H9 (cell line): ENCODE measurements at regions not wholly inside any gene's neighbourhood (a gene's known extent, or its start where the extent isn't known, plus 50 kb on each side); places are given as distances from the start of the nearest gene placed in this dataset.
A peak's percentile ranks its signal among the peaks of the same experiment; 100 is the strongest.

Experiments
- DNase-seq: peaks from one replicate; pipeline ENCODE4 v3.0.0-alpha.2; 2017
- H2AFZ ChIP-seq: one replicate; pipeline ENCODE4 v1.6.1; 2013; ENCODE audit warnings: mild to moderate bottlenecking, low read length, control low read depth, moderate library complexity
- H2AK5ac ChIP-seq: 2 replicates; pipeline ENCODE4 v1.6.1; 2013; ENCODE audit warnings: low read length, control low read depth, mixed read lengths; ENCODE audit not compliant: insufficient read length
- H2BK120ac ChIP-seq: one replicate; pipeline ENCODE4 v1.6.1; 2013; ENCODE audit warnings: low read depth, mild to moderate bottlenecking, low read length, control low read depth, inconsistent platforms; ENCODE audit not compliant: poor library complexity, severe bottlenecking
- H2BK12ac ChIP-seq: 2 replicates; pipeline ENCODE4 v1.6.1; 2013; ENCODE audit warnings: low read length, control low read depth, mixed read lengths, low read depth; ENCODE audit not compliant: insufficient read length
- H2BK15ac ChIP-seq: 2 replicates; pipeline ENCODE4 v1.6.1; 2013; ENCODE audit warnings: low read depth, low read length, control low read depth
- H2BK20ac ChIP-seq: one replicate; pipeline ENCODE4 v1.6.1; 2013; ENCODE audit warnings: low read depth, mild to moderate bottlenecking, low read length, control low read depth, inconsistent platforms; ENCODE audit not compliant: poor library complexity, severe bottlenecking
- H2BK5ac ChIP-seq: 2 replicates; pipeline ENCODE4 v1.6.1; 2013; ENCODE audit warnings: low read length, control low read depth, mixed read lengths; ENCODE audit not compliant: insufficient read length
- H3K14ac ChIP-seq: 2 replicates; pipeline ENCODE4 v1.6.1; 2013; ENCODE audit warnings: low read length, control low read depth; ENCODE audit not compliant: insufficient read depth
- H3K18ac ChIP-seq: 2 replicates; pipeline ENCODE4 v1.6.1; 2013; ENCODE audit warnings: low read depth, mild to moderate bottlenecking, mixed read lengths, low read length, control low read depth; ENCODE audit not compliant: insufficient read length
- H3K23ac ChIP-seq: 2 replicates; pipeline ENCODE4 v1.6.1; 2013; ENCODE audit warnings: low read length, control low read depth, mixed read lengths, low read depth; ENCODE audit not compliant: insufficient read length
- H3K23me2 ChIP-seq: 2 replicates; pipeline ENCODE4 v1.6.1; 2013; ENCODE audit warnings: low read depth, mild to moderate bottlenecking, mixed read lengths, low read length, control low read depth; ENCODE audit not compliant: insufficient read length, poor library complexity, severe bottlenecking
- H3K27ac ChIP-seq: 2 replicates; pipeline ENCODE4 v1.5.1; 2013; ENCODE audit warnings: low read length, control low read depth, mixed read lengths, low read depth; ENCODE audit not compliant: insufficient read length
- H3K27me3 ChIP-seq: 2 replicates; pipeline ENCODE4 v1.6.1; 2013; ENCODE audit warnings: low read length, control low read depth, inconsistent platforms; ENCODE audit not compliant: insufficient read depth
- H3K4ac ChIP-seq: 2 replicates; pipeline ENCODE4 v1.6.1; 2013; ENCODE audit warnings: low read depth, mild to moderate bottlenecking, control low read depth, inconsistent platforms, low read length, moderate library complexity
- H3K4me1 ChIP-seq: 2 replicates; pipeline ENCODE4 v1.6.1; 2013; ENCODE audit warnings: low read length, control low read depth, inconsistent platforms; ENCODE audit not compliant: insufficient read depth
- H3K4me2 ChIP-seq: 2 replicates; pipeline ENCODE4 v1.6.1; 2013; ENCODE audit warnings: low read length, control low read depth, mixed read lengths; ENCODE audit not compliant: insufficient read length, insufficient read depth
- H3K56ac ChIP-seq: 2 replicates; pipeline ENCODE4 v1.6.1; 2013; ENCODE audit warnings: low read depth, mild to moderate bottlenecking, mixed read lengths, low read length, control low read depth; ENCODE audit not compliant: insufficient read length
- H3K79me1 ChIP-seq: 2 replicates; pipeline ENCODE4 v1.6.1; 2013; ENCODE audit warnings: low read depth, mild to moderate bottlenecking, moderate library complexity, low read length, control low read depth, inconsistent platforms; ENCODE audit not compliant: insufficient read depth, poor library complexity, severe bottlenecking
- H3K79me2 ChIP-seq: 2 replicates; pipeline ENCODE4 v1.6.1; 2013; ENCODE audit warnings: low read length, control low read depth, inconsistent platforms; ENCODE audit not compliant: insufficient read depth
- H3K9ac ChIP-seq: 2 replicates; pipeline ENCODE4 v1.6.1; 2013; ENCODE audit warnings: low read length, control low read depth, mixed read lengths; ENCODE audit not compliant: insufficient read length; ENCODE audit errors: extremely low read depth
- H3K9me3 ChIP-seq: one replicate; pipeline ENCODE4 v1.6.1; 2013; ENCODE audit warnings: low read depth, low read length, inconsistent platforms; ENCODE audit not compliant: control insufficient read depth
- H3T11ph ChIP-seq: one replicate; pipeline ENCODE4 v1.6.1; 2013; ENCODE audit warnings: mild to moderate bottlenecking, low read length, control low read depth, inconsistent platforms
- H4K20me1 ChIP-seq: one replicate; pipeline ENCODE4 v1.6.1; 2013; ENCODE audit not compliant: control insufficient read depth, insufficient read length, insufficient read depth
- H4K5ac ChIP-seq: 2 replicates; pipeline ENCODE4 v1.6.1; 2013; ENCODE audit warnings: low read depth, mild to moderate bottlenecking, mixed read lengths, low read length, control low read depth; ENCODE audit not compliant: insufficient read length
- H4K8ac ChIP-seq: replicated peaks from 2 replicates; pipeline ENCODE4 v1.6.1; 2013; ENCODE audit warnings: low read length, control low read depth, mixed read lengths, low read depth; ENCODE audit not compliant: insufficient read length
- H4K91ac ChIP-seq: 2 replicates; pipeline ENCODE4 v1.6.1; 2013; ENCODE audit warnings: low read depth, mild to moderate bottlenecking, moderate library complexity, mixed read lengths, low read length, control low read depth; ENCODE audit not compliant: insufficient read length
- H3K27ac Mint-ChIP-seq, 3 experiments: 2 replicates in 2 of 3; 3 replicates in 1 of 3; pipeline ENCODE4 v1.8.0; 2020 to 2021; ENCODE audit warnings: mixed read lengths in 3 of 3, mild to moderate bottlenecking in 1 of 3, moderate library complexity in 1 of 3
- H3K27me3 Mint-ChIP-seq: 2 replicates; pipeline ENCODE4 v1.8.0; 2021; ENCODE audit warnings: low read depth, mild to moderate bottlenecking, moderate library complexity, mixed read lengths
- H3K36me3 Mint-ChIP-seq, 3 experiments: 2 replicates in 2 of 3; 3 replicates in 1 of 3; pipeline ENCODE4 v1.8.0; 2020 to 2021; ENCODE audit warnings: low read depth in 3 of 3, mixed read lengths in 3 of 3; ENCODE audit not compliant: insufficient read depth in 1 of 3
- H3K4me1 Mint-ChIP-seq, 2 experiments: 2 replicates each; pipeline ENCODE4 v1.8.0; 2020; ENCODE audit warnings: mixed read lengths in 2 of 2
- H3K4me3 Mint-ChIP-seq, 2 experiments: 2 replicates in 1 of 2; 3 replicates in 1 of 2; pipeline ENCODE4 v1.8.0; 2020 to 2021; ENCODE audit warnings: mild to moderate bottlenecking in 2 of 2, mixed read lengths in 2 of 2, moderate library complexity in 1 of 2
- H3K9me3 Mint-ChIP-seq, 2 experiments: 2 replicates in 1 of 2; 3 replicates in 1 of 2; pipeline ENCODE4 v1.8.0; 2020; ENCODE audit warnings: mild to moderate bottlenecking in 2 of 2, mixed read lengths in 2 of 2, moderate library complexity in 1 of 2
- CTCF ChIP-seq: fragments of 200-600 bp; sonication (generic); conservative IDR thresholded peaks from 3 replicates; pipeline ENCODE4 v1.8.0; 2021; ENCODE audit warnings: antibody characterized with exemption, mild to moderate bottlenecking
- WGBS: extraction: QIAGEN DNeasy Blood & Tissue Kit; methylation state at CpG from one replicate; pipeline ENCODE4 v1.1.7; 2013; ENCODE audit warnings: missing lambda C conversion rate, low lambda C conversion rate, mixed read lengths; ENCODE audit not compliant: insufficient read length; ENCODE audit errors: extremely low coverage; 5-methylcytosine and 5-hydroxymethylcytosine counted together

DNA sequence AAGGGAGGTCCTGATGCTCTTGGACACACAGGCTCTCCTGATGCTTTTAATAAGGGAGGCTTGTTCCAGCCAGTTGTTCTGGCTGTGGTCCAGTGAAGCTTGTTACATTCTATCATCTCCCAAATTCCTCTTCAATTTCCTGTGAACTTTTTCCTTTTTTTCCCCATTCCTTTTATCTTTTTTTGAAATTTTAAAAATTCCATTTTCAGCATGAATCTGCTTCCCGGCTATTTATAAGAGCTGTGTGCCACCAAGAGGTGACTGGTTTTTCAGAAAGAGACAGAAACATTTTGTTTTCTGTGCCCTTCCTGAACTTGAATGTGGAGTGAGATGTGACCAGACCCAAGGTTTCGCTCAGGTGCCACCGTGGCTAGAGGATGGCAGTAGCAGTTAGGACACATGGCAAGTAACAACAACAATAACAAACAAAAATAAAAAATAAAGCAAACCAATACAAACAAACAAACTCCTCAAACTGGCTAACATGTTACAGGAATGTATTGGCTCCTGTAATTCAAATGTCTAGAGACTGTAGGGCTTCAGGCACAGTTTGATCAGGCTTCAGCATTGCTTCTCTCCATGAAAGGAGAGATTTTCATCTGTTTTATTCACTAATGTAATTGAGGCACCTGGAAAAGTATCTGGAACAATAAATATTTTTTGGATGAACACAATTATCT lies 121.1 kb downstream of the BOD1 start:
- H3K4ac ChIP-seq: no peak overlapping the region
- no peak overlapping the region for H3K18ac ChIP-seq
- no peak overlapping the region for H2BK5ac ChIP-seq
- no peak overlapping the region for H3K56ac ChIP-seq
- H3K14ac ChIP-seq: no peak overlapping the region
- no peak overlapping the region for H2AK5ac ChIP-seq
- no peak for TF ChIP-seq CTCF
- H2BK120ac ChIP-seq: no peak overlapping the region
- no peak overlapping the region for H3K4me3 Mint-ChIP-seq
- H3K4me2 ChIP-seq: no peak overlapping the region
- no peak overlapping the region for H2AFZ ChIP-seq
- no peaks in the 10 kb centered on the region for H4K20me1 ChIP-seq
- no peaks in the 10 kb centered on the region for H3K27me3 ChIP-seq
- no peak overlapping the region for H3K23ac ChIP-seq
- peaks cover 0 to 6% of the 10 kb centered on the region in 2 experiments; a peak in 1 of 5 replicates for H3K9me3 Mint-ChIP-seq
- H3K27ac ChIP-seq: no peak overlapping the region
- no peak overlapping the region for H3K27ac Mint-ChIP-seq
- H4K91ac ChIP-seq: no peak overlapping the region
- peaks cover 4% of the 10 kb centered on the region for H3K23me2 ChIP-seq
- H2BK20ac ChIP-seq: no peak overlapping the region
- no peak overlapping the region for H3T11ph ChIP-seq
- no peak overlapping the region for H3K9ac ChIP-seq
- H2BK15ac ChIP-seq: no peak overlapping the region
- peaks cover 2% of the 10 kb centered on the region; the same call in 1 of the 2 replicates for H3K4me1 ChIP-seq
- H3K79me2 ChIP-seq: no peaks in the 10 kb centered on the region
- no peaks in the 10 kb centered on the region for H3K9me3 ChIP-seq
- H3K79me1 ChIP-seq: no peaks in the 10 kb centered on the region
- WGBS: no CpG with 5 or more reads among the region's 3 CpGs
- no peaks in the 10 kb centered on the region for H3K36me3 Mint-ChIP-seq
- H4K8ac ChIP-seq: no peak overlapping the region
- peak; percentile 3 for DNase-seq
- peaks cover 11% of the 10 kb centered on the region for H3K27me3 Mint-ChIP-seq
- no peak overlapping the region for H4K5ac ChIP-seq
- H2BK12ac ChIP-seq: no peak overlapping the region
- peaks cover 10 to 15% of the 10 kb centered on the region in 2 experiments for H3K4me1 Mint-ChIP-seq
